Hepatocyte (in vitro differentiated cells): ENCODE measurements at regions not wholly inside any gene's neighbourhood (a gene's known extent, or its start where the extent isn't known, plus 50 kb on each side); places are given as distances from the start of the nearest gene placed in this dataset.

Experiments used
- CTCF ChIP-seq: fragments of 200-600 bp; sonication (generic); IDR thresholded peaks from 2 replicates; pipeline ENCODE4 v1.5.1; 2016; ENCODE audit warnings: antibody characterized with exemption, mild to moderate bottlenecking; ENCODE audit not compliant: poor library complexity
- EZH2 ChIP-seq: fragments of 200-600 bp; sonication (generic); IDR thresholded peaks from 2 replicates; pipeline ENCODE4 v1.6.1; 2016; ENCODE audit warnings: antibody characterized with exemption, mild to moderate bottlenecking, borderline replicate concordance
- EZH2phosphoT487 ChIP-seq: fragments of 200-600 bp; sonication (generic); IDR thresholded peaks from one replicate; pipeline ENCODE4 v1.6.1; 2018; ENCODE audit warnings: antibody characterized with exemption, mild to moderate bottlenecking, low read depth, moderate library complexity; ENCODE audit not compliant: unreplicated experiment, severe bottlenecking

DNA sequence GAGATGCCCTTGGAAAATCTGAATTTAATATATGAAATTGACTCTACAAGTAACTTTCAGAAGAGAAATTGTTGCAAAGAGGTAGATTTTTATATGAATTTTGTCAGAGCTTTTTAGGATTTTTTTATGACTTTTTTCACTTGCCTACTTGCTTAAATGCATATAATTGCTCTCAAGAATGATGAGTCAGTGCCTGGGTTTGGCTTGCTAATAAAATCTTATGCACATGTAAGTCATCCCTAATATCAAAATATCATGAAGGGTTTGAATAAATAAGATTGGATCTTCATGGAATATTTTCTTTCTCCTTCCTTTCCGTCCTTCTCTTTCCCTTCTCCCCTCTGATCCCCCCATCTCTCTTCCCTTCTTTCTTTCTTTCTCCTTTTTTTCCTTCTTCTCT lies 354.1 kb downstream of the TXNL1 start:
- TF ChIP-seq EZH2phosphoT487 (no peak), CTCF (no peak), EZH2 (no peak)
